ENCODE measurements at regions not wholly inside any gene's neighbourhood (a gene's known extent, or its start where the extent isn't known, plus 50 kb on each side); places are given as distances from the start of the nearest gene placed in this dataset.

DNA sequence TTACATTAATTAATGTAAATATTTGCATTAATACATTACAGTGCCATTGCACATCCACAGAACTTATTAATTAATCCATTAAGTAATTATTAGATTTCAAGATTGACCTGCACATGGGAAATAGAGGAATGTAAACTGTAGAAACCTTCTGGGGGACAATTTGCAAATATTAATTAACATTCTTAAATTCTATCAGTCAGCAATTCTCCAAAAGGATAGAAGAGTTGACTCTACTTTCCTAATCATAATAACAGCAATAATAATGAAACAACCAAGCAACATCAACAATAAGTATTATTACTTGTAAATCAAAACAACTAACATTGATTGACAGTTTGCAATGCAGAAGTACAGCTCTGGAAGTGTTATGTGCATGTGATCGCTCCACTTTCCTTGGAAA lies 281.6 kb upstream of the CRIM1 start:
- Mint-ChIP-seq H3K9me3 (peaks cover 0 to 3% (median 0%) of the 10 kb centered on the region in 7 donors), H3K27ac (no peak overlapping the region), H3K4me3 (no peak overlapping the region), H3K27me3 (peaks cover 8% of the 10 kb centered on the region), H3K36me3 (no peaks in the 10 kb centered on the region), H3K4me1 (no peaks in the 10 kb centered on the region)
- ATAC-seq (ENCODE audit: low read depth in 2 of 2) (no peak), DNase-seq (no peak)
- Histone ChIP-seq H3K36me3 (ENCODE audit: control insufficient read depth, insufficient read depth, low read length) (no peaks in the 10 kb centered on the region), H3K4me3 (ENCODE audit: low read depth, low read length) (no peak overlapping the region), H3K27ac (ENCODE audit: insufficient read depth, low read length, poor library complexity, severe bottlenecking) (no peak overlapping the region), H3K9me3 (ENCODE audit: control insufficient read depth in 2 of 2, low read length in 2 of 2) (no peaks in the 10 kb centered on the region), H3K27me3 (ENCODE audit: control insufficient read depth, insufficient read depth, low read length) (no peaks in the 10 kb centered on the region), H3K4me1 (ENCODE audit: control insufficient read depth, insufficient read depth, low read length, poor library complexity, severe bottlenecking) (no peaks in the 10 kb centered on the region)

DNA sequence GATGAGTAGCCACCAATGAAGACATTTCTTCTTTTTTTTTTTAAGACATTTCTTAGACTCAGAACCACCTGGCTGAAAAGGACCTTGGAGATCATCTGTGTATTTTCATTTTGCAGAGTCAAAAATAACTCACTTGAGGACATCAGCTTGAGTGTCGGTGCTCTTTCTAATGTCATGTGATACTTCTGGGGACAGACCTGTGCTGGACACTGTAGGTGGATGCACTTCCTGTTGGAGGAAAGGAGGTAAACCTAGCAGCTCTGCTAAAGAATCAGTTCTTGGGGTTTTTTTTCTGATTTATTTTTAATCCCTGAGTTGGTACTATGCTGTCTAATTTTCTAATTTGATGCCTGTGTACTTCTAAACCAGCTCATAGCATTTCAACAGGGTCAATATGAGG lies 283.9 kb upstream of the CRIM1 start:
- no peaks in the 10 kb centered on the region for H3K36me3 Mint-ChIP-seq
- H3K9me3 ChIP-seq (ENCODE audit: control insufficient read depth in 2 of 2, low read length in 2 of 2) = no peaks in the 10 kb centered on the region
- peaks cover 0 to 3% (median 0%) of the 10 kb centered on the region in 7 donors for H3K9me3 Mint-ChIP-seq
- peaks cover 8% of the 10 kb centered on the region for H3K27me3 Mint-ChIP-seq
- H3K27ac Mint-ChIP-seq = no peak overlapping the region
- H3K4me1 ChIP-seq (ENCODE audit: control insufficient read depth, insufficient read depth, low read length, poor library complexity, severe bottlenecking) = no peaks in the 10 kb centered on the region
- no peak overlapping the region for H3K4me3 ChIP-seq (ENCODE audit: low read depth, low read length)
- H3K4me1 Mint-ChIP-seq = no peaks in the 10 kb centered on the region
- no peak overlapping the region for H3K27ac ChIP-seq (ENCODE audit: insufficient read depth, low read length, poor library complexity, severe bottlenecking)
- DNase-seq (no peak), ATAC-seq (ENCODE audit: low read depth in 2 of 2) (no peak)
- H3K4me3 Mint-ChIP-seq = no peak overlapping the region
- no peaks in the 10 kb centered on the region for H3K27me3 ChIP-seq (ENCODE audit: control insufficient read depth, insufficient read depth, low read length)
- no peaks in the 10 kb centered on the region for H3K36me3 ChIP-seq (ENCODE audit: control insufficient read depth, insufficient read depth, low read length)

DNA sequence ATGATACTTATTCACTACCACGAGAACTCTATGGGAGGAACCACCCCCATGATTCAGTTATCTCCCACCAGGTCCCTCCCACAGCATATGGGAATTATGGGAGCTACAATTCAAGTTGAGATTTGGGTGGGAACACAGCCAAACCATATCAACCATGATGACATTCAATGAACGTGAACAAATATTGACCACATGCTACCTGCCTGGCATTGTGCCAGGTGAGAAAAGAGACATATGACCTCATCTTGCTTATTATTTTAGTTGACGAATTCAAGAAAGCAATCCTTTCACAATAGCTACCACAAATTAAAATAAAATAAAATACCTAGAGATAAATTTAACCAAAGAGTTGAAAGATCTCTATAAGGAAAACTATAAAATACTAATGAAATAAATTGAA lies 286.5 kb upstream of the CRIM1 start:
- ATAC-seq (ENCODE audit: low read depth in 2 of 2) (no peak), DNase-seq (no peak)
- Histone ChIP-seq H3K27me3 (ENCODE audit: control insufficient read depth, insufficient read depth, low read length) (no peaks in the 10 kb centered on the region), H3K4me3 (ENCODE audit: low read depth, low read length) (no peak overlapping the region), H3K9me3 (ENCODE audit: control insufficient read depth in 2 of 2, low read length in 2 of 2) (no peaks in the 10 kb centered on the region), H3K4me1 (ENCODE audit: control insufficient read depth, insufficient read depth, low read length, poor library complexity, severe bottlenecking) (no peaks in the 10 kb centered on the region), H3K27ac (ENCODE audit: insufficient read depth, low read length, poor library complexity, severe bottlenecking) (no peak overlapping the region), H3K36me3 (ENCODE audit: control insufficient read depth, insufficient read depth, low read length) (no peaks in the 10 kb centered on the region)
- H3K4me3 Mint-ChIP-seq = no peak overlapping the region
- no peaks in the 10 kb centered on the region for H3K36me3 Mint-ChIP-seq
- H3K4me1 Mint-ChIP-seq = no peaks in the 10 kb centered on the region
- H3K27me3 Mint-ChIP-seq = peaks cover 8% of the 10 kb centered on the region
- peaks cover 0 to 4% (median 3%) of the 10 kb centered on the region in 7 donors for H3K9me3 Mint-ChIP-seq
- no peak overlapping the region for H3K27ac Mint-ChIP-seq

DNA sequence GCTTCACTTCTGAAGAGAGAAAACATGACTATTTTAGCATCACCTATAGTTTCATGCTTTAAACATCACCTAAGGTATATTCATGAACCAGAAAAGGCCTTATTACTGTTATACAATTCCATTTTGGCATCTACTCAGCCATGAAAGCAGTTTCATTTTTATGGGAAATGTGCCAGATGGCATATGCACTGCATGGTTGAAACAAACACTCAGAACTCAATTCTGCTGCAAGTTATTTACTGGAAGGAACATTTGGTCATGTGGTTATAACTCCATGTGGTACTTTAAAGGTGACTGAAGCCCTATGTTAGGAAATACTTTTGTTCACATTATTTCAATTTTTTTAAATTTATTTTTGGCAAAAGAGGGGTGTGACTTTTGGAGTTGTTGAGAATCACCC lies 287.5 kb upstream of the CRIM1 start:
- no peaks in the 10 kb centered on the region for H3K4me1 Mint-ChIP-seq
- H3K9me3 Mint-ChIP-seq = peaks cover 0 to 8% (median 3%) of the 10 kb centered on the region in 7 donors
- no peak overlapping the region for H3K27ac Mint-ChIP-seq
- Histone ChIP-seq H3K4me3 (ENCODE audit: low read depth, low read length) (no peak overlapping the region), H3K9me3 (ENCODE audit: control insufficient read depth in 2 of 2, low read length in 2 of 2) (no peaks in the 10 kb centered on the region), H3K27ac (ENCODE audit: insufficient read depth, low read length, poor library complexity, severe bottlenecking) (no peak overlapping the region), H3K4me1 (ENCODE audit: control insufficient read depth, insufficient read depth, low read length, poor library complexity, severe bottlenecking) (no peaks in the 10 kb centered on the region), H3K36me3 (ENCODE audit: control insufficient read depth, insufficient read depth, low read length) (no peaks in the 10 kb centered on the region), H3K27me3 (ENCODE audit: control insufficient read depth, insufficient read depth, low read length) (no peaks in the 10 kb centered on the region)
- no peak for DNase-seq
- ATAC-seq (ENCODE audit: low read depth in 2 of 2) = no peak
- no peaks in the 10 kb centered on the region for H3K36me3 Mint-ChIP-seq
- H3K4me3 Mint-ChIP-seq = no peak overlapping the region
- peaks cover 16% of the 10 kb centered on the region for H3K27me3 Mint-ChIP-seq

DNA sequence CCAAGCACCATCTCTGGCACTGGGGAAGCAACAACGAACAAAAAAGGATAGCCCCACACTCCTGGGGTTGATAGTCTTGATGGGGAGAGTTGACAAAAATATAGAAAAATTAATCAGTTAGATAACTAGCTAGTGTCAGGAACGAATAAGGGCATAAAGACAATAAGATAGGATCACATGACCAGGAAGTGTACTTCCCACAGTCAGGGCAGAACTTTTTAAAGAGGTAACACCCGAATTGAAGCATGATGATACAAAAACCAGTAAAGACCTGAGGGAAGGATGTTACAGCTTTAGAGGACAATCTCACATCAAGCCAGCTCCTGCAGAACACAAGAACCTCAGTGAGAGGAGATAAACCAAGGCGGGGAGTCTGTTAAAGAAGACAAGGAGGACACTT lies 295.4 kb upstream of the CRIM1 start:
- H3K27me3 Mint-ChIP-seq = peaks cover 18% of the 10 kb centered on the region
- H3K27ac ChIP-seq (ENCODE audit: insufficient read depth, low read length, poor library complexity, severe bottlenecking) = no peak overlapping the region

DNA sequence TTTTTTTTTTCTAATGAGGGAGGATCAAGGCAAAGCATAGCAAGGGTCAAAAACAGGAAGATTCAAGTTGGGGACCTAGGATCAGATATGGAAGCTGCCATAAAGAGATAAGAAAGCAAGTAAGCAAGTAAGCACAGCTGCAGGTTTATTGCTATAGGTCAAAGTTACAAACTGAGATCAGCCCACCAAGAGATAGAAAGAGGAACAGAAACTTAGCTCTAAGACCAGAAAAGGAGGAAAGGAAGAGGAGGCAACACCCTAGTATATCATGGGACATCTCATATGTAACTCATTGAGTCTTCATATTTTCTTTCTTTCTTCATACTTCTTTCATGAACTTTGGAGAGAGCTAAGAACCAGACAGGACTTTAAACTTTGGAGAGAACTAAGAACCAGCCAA lies 295.9 kb upstream of the CRIM1 start:
- Mint-ChIP-seq H3K4me1 (peaks cover 0 to 3% (median 0%) of the 10 kb centered on the region in 4 donors), H3K4me3 (no peak overlapping the region), H3K27me3 (peaks cover 18% of the 10 kb centered on the region), H3K36me3 (no peaks in the 10 kb centered on the region), H3K27ac (no peak overlapping the region), H3K9me3 (peaks cover 0 to 11% (median 2%) of the 10 kb centered on the region in 7 donors)
- H3K36me3 ChIP-seq (ENCODE audit: control insufficient read depth, insufficient read depth, low read length) = no peaks in the 10 kb centered on the region
- no peaks in the 10 kb centered on the region for H3K4me1 ChIP-seq (ENCODE audit: control insufficient read depth, insufficient read depth, low read length, poor library complexity, severe bottlenecking)
- ATAC-seq (ENCODE audit: low read depth in 2 of 2) (no peak), DNase-seq (no peak)
- no peak overlapping the region for H3K4me3 ChIP-seq (ENCODE audit: low read depth, low read length)
- no peaks in the 10 kb centered on the region for H3K9me3 ChIP-seq (ENCODE audit: control insufficient read depth in 2 of 2, low read length in 2 of 2)
- H3K27me3 ChIP-seq (ENCODE audit: control insufficient read depth, insufficient read depth, low read length) = no peaks in the 10 kb centered on the region
- H3K27ac ChIP-seq (ENCODE audit: insufficient read depth, low read length, poor library complexity, severe bottlenecking) = no peak overlapping the region

More for the DNA sequence above, 295.4 kb upstream of the CRIM1 start:
- no peak overlapping the region for H3K27ac Mint-ChIP-seq
- no peaks in the 10 kb centered on the region for H3K36me3 Mint-ChIP-seq
- H3K27me3 ChIP-seq (ENCODE audit: control insufficient read depth, insufficient read depth, low read length) = no peaks in the 10 kb centered on the region
- ATAC-seq (ENCODE audit: low read depth in 2 of 2) = no peak
- no peak overlapping the region for H3K4me3 ChIP-seq (ENCODE audit: low read depth, low read length)
- no peak overlapping the region for H3K4me3 Mint-ChIP-seq
- H3K9me3 ChIP-seq (ENCODE audit: control insufficient read depth in 2 of 2, low read length in 2 of 2) = no peaks in the 10 kb centered on the region
- peaks cover 0 to 11% (median 3%) of the 10 kb centered on the region in 7 donors for H3K9me3 Mint-ChIP-seq
- no peaks in the 10 kb centered on the region for H3K36me3 ChIP-seq (ENCODE audit: control insufficient read depth, insufficient read depth, low read length)
- DNase-seq = no peak
- no peaks in the 10 kb centered on the region for H3K4me1 ChIP-seq (ENCODE audit: control insufficient read depth, insufficient read depth, low read length, poor library complexity, severe bottlenecking)
- H3K4me1 Mint-ChIP-seq = peaks cover 0 to 3% (median 0%) of the 10 kb centered on the region in 4 donors

DNA sequence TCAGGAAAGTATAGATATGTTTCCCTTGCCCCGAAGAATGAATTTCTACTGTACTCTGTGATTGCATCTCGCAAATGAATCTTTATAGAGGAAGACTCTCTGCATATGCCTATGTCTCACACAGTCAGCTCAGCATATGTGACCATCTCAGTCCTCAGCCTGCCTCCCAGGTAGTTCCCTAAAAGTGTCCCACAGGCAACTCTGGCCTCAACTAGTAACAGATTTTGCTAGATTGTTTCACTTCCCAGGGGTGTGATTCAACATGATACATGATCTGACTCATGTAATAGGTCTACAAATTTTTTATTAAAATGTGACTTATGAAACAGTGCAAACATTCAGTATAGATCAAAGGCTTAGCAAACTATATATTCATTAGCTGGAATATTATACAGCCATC lies 296.6 kb upstream of the CRIM1 start:
- no peak for DNase-seq
- no peaks in the 10 kb centered on the region for H3K27me3 ChIP-seq (ENCODE audit: control insufficient read depth, insufficient read depth, low read length)
- H3K27ac ChIP-seq (ENCODE audit: insufficient read depth, low read length, poor library complexity, severe bottlenecking) = no peak overlapping the region
- Mint-ChIP-seq H3K36me3 (no peaks in the 10 kb centered on the region), H3K9me3 (peaks cover 0 to 11% (median 2%) of the 10 kb centered on the region in 7 donors), H3K4me1 (peaks cover 0 to 3% (median 0%) of the 10 kb centered on the region in 4 donors), H3K27ac (no peak overlapping the region), H3K27me3 (peaks cover 18% of the 10 kb centered on the region), H3K4me3 (no peak overlapping the region)
- no peak overlapping the region for H3K4me3 ChIP-seq (ENCODE audit: low read depth, low read length)
- no peaks in the 10 kb centered on the region for H3K9me3 ChIP-seq (ENCODE audit: control insufficient read depth in 2 of 2, low read length in 2 of 2)
- no peaks in the 10 kb centered on the region for H3K4me1 ChIP-seq (ENCODE audit: control insufficient read depth, insufficient read depth, low read length, poor library complexity, severe bottlenecking)
- no peaks in the 10 kb centered on the region for H3K36me3 ChIP-seq (ENCODE audit: control insufficient read depth, insufficient read depth, low read length)
- no peak for ATAC-seq (ENCODE audit: low read depth in 2 of 2)

DNA sequence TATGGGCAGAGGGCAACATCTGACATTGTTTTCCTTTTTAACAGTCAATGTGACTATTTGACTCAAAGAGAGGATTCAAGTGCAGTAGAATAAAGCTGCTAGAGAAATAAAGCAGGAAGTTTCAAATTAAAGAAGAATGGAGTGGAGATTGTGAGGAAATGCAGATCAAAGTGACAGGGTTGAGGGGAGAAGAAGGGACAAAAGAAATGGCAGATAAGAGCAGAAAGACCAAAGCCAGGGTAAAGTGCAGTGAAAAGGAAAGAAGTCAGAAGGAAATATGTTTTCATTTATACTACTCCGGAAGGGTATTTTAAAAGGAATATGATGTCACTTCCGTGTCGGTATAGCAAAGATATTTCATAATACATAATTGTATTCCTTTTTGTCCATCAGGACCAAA lies 297.5 kb upstream of the CRIM1 start:
- Histone ChIP-seq H3K4me1 (ENCODE audit: control insufficient read depth, insufficient read depth, low read length, poor library complexity, severe bottlenecking) (no peaks in the 10 kb centered on the region), H3K9me3 (ENCODE audit: control insufficient read depth in 2 of 2, low read length in 2 of 2) (no peaks in the 10 kb centered on the region), H3K4me3 (ENCODE audit: low read depth, low read length) (no peak overlapping the region), H3K36me3 (ENCODE audit: control insufficient read depth, insufficient read depth, low read length) (no peaks in the 10 kb centered on the region), H3K27ac (ENCODE audit: insufficient read depth, low read length, poor library complexity, severe bottlenecking) (no peak overlapping the region), H3K27me3 (ENCODE audit: control insufficient read depth, insufficient read depth, low read length) (no peaks in the 10 kb centered on the region)
- Mint-ChIP-seq H3K36me3 (no peaks in the 10 kb centered on the region), H3K4me1 (peaks cover 0 to 3% (median 0%) of the 10 kb centered on the region in 4 donors), H3K27ac (no peak overlapping the region), H3K9me3 (peaks cover 0 to 5% (median 2%) of the 10 kb centered on the region in 7 donors), H3K4me3 (no peak overlapping the region), H3K27me3 (peaks cover 10% of the 10 kb centered on the region)
- ATAC-seq (ENCODE audit: low read depth in 2 of 2) (no peak), DNase-seq (no peak)

All from CD4-positive, CD25-positive, alpha-beta regulatory T cell (primary cell).